Right lobe of liver (tissue), 4 donors: ENCODE measurements at regions not wholly inside any gene's neighbourhood (a gene's known extent, or its start where the extent isn't known, plus 50 kb on each side); places are given as distances from the start of the nearest gene placed in this dataset.

Source experiments
- POLR2A ChIP-seq: fragments of 450-650 bp; IDR thresholded peaks from one replicate; pipeline ENCODE4 v1.6.1; 2017; ENCODE audit warnings: antibody characterized with exemption, mild to moderate bottlenecking
- TF ChIP-seq, protein P1 (sequence below), 4 donors: fragments of 200-600 bp in 3 of 4; fragments of 450-650 bp in 1 of 4; IDR thresholded peaks; one replicate each; pipeline versions ENCODE4 v1.5.1 to v1.8.0; 2016 to 2022; ENCODE audit warnings: antibody characterized with exemption in 4 of 4, mild to moderate bottlenecking in 2 of 4
- donor health status: DM: no; HTN: no; CAD: no.
- donor health status: DM: no; HTN: no; CAD: no.
- donor health status: DM: no; HTN: yes; CAD: no.

GRCh38 chr18:27520401-27520800 lies 335.3 kb upstream of the CHST9 start:
- no peak for TF ChIP-seq POLR2A
- TF ChIP-seq, protein P1, sequence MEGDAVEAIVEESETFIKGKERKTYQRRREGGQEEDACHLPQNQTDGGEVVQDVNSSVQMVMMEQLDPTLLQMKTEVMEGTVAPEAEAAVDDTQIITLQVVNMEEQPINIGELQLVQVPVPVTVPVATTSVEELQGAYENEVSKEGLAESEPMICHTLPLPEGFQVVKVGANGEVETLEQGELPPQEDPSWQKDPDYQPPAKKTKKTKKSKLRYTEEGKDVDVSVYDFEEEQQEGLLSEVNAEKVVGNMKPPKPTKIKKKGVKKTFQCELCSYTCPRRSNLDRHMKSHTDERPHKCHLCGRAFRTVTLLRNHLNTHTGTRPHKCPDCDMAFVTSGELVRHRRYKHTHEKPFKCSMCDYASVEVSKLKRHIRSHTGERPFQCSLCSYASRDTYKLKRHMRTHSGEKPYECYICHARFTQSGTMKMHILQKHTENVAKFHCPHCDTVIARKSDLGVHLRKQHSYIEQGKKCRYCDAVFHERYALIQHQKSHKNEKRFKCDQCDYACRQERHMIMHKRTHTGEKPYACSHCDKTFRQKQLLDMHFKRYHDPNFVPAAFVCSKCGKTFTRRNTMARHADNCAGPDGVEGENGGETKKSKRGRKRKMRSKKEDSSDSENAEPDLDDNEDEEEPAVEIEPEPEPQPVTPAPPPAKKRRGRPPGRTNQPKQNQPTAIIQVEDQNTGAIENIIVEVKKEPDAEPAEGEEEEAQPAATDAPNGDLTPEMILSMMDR (IDR thresholded peaks at IDR 0.05) = no peak
